GM12891 (cell line): ENCODE measurements at regions not wholly inside any gene's neighbourhood (a gene's known extent, or its start where the extent isn't known, plus 50 kb on each side); places are given as distances from the start of the nearest gene placed in this dataset.

Source experiments
- PAX5 ChIP-seq: IDR thresholded peaks from 2 replicates; pipeline ENCODE4 v1.6.1; 2011; ENCODE audit warnings: low read length, moderate library complexity, mild to moderate bottlenecking; ENCODE audit not compliant: insufficient read depth, severe bottlenecking
- POLR2A ChIP-seq: IDR thresholded peaks from 2 replicates; pipeline ENCODE4 v1.6.1; 2011; ENCODE audit warnings: low read depth, low read length, control low read depth
- POLR2AphosphoS5 ChIP-seq: IDR thresholded peaks from 2 replicates; pipeline ENCODE4 v1.6.1; 2011; ENCODE audit warnings: low read depth, low read length, control low read depth

DNA sequence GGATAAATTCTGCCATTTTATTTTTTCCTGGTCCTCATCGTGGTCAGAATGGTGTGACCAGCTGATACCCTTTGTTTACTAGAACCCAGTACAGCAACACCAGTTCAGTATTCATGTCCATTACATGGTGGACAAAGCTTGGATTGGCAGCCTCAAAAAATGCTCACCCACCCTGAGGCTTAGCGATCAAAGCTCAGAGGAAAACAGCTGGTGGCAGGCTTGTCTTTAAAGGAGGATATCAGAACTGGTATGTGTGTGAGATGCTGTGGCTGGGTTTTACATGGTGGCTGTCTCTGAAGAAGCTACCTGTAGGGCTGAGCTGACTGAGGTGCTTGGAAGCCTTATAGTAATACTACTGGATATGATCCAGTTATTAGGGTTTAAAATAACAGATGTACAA is 471.1 kb upstream of the MEX3C start:
- no peak for TF ChIP-seq PAX5
- TF ChIP-seq POLR2AphosphoS5: no peak
- TF ChIP-seq POLR2A: no peak
